PC-3 (cell line): ENCODE measurements at regions not wholly inside any gene's neighbourhood (a gene's known extent, or its start where the extent isn't known, plus 50 kb on each side); places are given as distances from the start of the nearest gene placed in this dataset.

Experiments used
- ATAC-seq: fragments of 200-7000 bp; cut with Tn5 transposase; 2 replicates; pipeline ENCODE4 v1.9.1; 2020; ENCODE audit warnings: mild to moderate bottlenecking, moderate library complexity
- BruUV-seq: library from RNA; stranded (reverse); fragments of 400-500 nt; replicated peaks from 2 replicates; lab custom pipeline; 2021; lab: Mats Ljungman, UMichigan
- CTCF ChIA-PET: fragments of 300-600 bp; sonication (Branson Sonifier 250); formaldehyde crosslinking; loops from one replicate; lab custom pipeline; 2022; ENCODE audit warnings: antibody characterized with exemption; lab: Charles Lee
- POLR2A ChIA-PET: fragments of 300-600 bp; sonication (Branson Sonifier 250); formaldehyde crosslinking; loops from one replicate; lab custom pipeline; 2022; ENCODE audit warnings: antibody characterized with exemption; ENCODE audit not compliant: unreplicated experiment; lab: Charles Lee
- DNase-seq: peaks from one replicate; pipeline ENCODE4 v3.0.0-alpha.2; 2015
- H2AFZ ChIP-seq: fragments of 300-600 bp; sonication (generic); 2 replicates; pipeline ENCODE4 v1.6.0; 2016; ENCODE audit warnings: antibody characterized with exemption, low read length
- H3F3A ChIP-seq: fragments of 300-600 bp; sonication (generic); one replicate; pipeline ENCODE4 v1.6.0; 2017; ENCODE audit warnings: antibody characterized with exemption, low read length, control low read depth, mild to moderate bottlenecking; ENCODE audit not compliant: unreplicated experiment
- H3K27ac ChIP-seq: fragments of 300-600 bp; sonication (generic); 2 replicates; pipeline ENCODE4 v1.5.1; 2016; ENCODE audit warnings: mild to moderate bottlenecking, low read length
- H3K27me3 ChIP-seq: fragments of 300-600 bp; sonication (generic); 2 replicates; pipeline ENCODE4 v1.6.1; 2016; ENCODE audit warnings: low read length, mixed read lengths
- H3K36me3 ChIP-seq: fragments of 300-600 bp; sonication (generic); 2 replicates; pipeline ENCODE4 v1.6.1; 2016; ENCODE audit warnings: low read depth, mixed run types, low read length, mixed read lengths
- H3K4me1 ChIP-seq: fragments of 300-600 bp; sonication (generic); 2 replicates; pipeline ENCODE4 v1.5.1; 2016; ENCODE audit warnings: low read length; ENCODE audit not compliant: insufficient read depth
- H3K4me2 ChIP-seq: fragments of 300-600 bp; sonication (generic); 2 replicates; pipeline ENCODE4 v1.6.0; 2016; ENCODE audit warnings: low read length
- H3K4me3 ChIP-seq: fragments of 300-600 bp; sonication (generic); 2 replicates; pipeline ENCODE4 v1.5.1; 2016; ENCODE audit warnings: mild to moderate bottlenecking, low read length, mixed read lengths
- H3K79me2 ChIP-seq: fragments of 300-600 bp; sonication (generic); 2 replicates; pipeline ENCODE4 v1.6.1; 2017; ENCODE audit warnings: low read length, mixed read lengths
- H3K9ac ChIP-seq: fragments of 300-600 bp; sonication (generic); 2 replicates; pipeline ENCODE4 v1.6.0; 2016; ENCODE audit warnings: mild to moderate bottlenecking, low read length
- H3K9me2 ChIP-seq: fragments of 300-600 bp; sonication (generic); replicated peaks from 2 replicates; pipeline ENCODE4 v1.6.1; 2016; ENCODE audit warnings: mixed run types, low read length, mixed read lengths
- H3K9me3 ChIP-seq: fragments of 300-600 bp; sonication (generic); 2 replicates; pipeline ENCODE4 v1.6.1; 2016; ENCODE audit warnings: low read length, mixed read lengths
- H4K20me1 ChIP-seq: fragments of 300-600 bp; sonication (generic); 2 replicates; pipeline ENCODE4 v1.6.1; 2016; ENCODE audit warnings: low read length, mixed read lengths
- EZH2 ChIP-seq: fragments of 300-600 bp; sonication (generic); IDR thresholded peaks from one replicate; pipeline ENCODE4 v1.6.1; 2017; ENCODE audit warnings: antibody characterized with exemption, mild to moderate bottlenecking, low read length; ENCODE audit not compliant: unreplicated experiment
- EZH2phosphoT487 ChIP-seq: fragments of 300-600 bp; sonication (generic); IDR thresholded peaks from 2 replicates; pipeline ENCODE4 v1.6.1; 2018; ENCODE audit warnings: mild to moderate bottlenecking, antibody characterized with exemption, low read length, borderline replicate concordance
- intact Hi-C: fragments of 100-400 bp; cut with micrococcal nuclease; formaldehyde crosslinking; loops from 2 replicates; pipeline ENCODE4 v1.9.0; 2023
- TF ChIP-seq, protein P1 (sequence below): fragments of 300-600 bp; sonication (generic); conservative IDR thresholded peaks from 2 replicates; pipeline ENCODE4 v1.5.1; 2017; ENCODE audit warnings: antibody characterized with exemption, low read depth, mild to moderate bottlenecking, low read length

DNA sequence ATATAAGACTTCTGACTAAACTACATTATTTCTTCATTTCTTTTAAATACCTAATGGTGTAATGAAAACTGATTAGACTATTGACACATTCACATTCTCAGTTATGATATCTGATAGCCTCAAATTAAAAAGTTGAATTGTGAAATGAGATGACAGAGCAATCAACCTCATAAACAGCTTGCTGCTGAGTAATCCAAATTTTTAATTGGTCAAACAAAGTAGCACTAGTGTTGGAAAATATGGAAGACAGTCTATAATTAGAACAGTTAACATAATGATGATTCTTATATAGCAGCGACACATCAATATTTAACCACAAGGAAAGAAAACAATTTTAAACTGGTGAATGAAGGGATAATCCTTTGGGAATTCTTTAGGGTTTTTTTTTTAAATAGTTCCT, 91.9 kb upstream of the LRP1B start:
- Histone ChIP-seq H3K9me2 (no peaks in the 10 kb centered on the region), H2AFZ (no peak overlapping the region), H4K20me1 (no peaks in the 10 kb centered on the region), H3K79me2 (no peaks in the 10 kb centered on the region), H3K9ac (no peak overlapping the region), H3K4me2 (no peak overlapping the region), H3K36me3 (no peaks in the 10 kb centered on the region), H3K4me1 (no peaks in the 10 kb centered on the region), H3K27ac (no peak overlapping the region), H3K9me3 (no peaks in the 10 kb centered on the region), H3F3A (no peaks in the 10 kb centered on the region), H3K4me3 (no peak overlapping the region), H3K27me3 (no peaks in the 10 kb centered on the region)
- ChIA-PET CTCF (no interaction called here), POLR2A (no interaction called here)
- ATAC-seq = no peak
- DNase-seq = no peak
- TF ChIP-seq EZH2 = no peak
- TF ChIP-seq EZH2phosphoT487 = no peak
- TF ChIP-seq, protein P1, sequence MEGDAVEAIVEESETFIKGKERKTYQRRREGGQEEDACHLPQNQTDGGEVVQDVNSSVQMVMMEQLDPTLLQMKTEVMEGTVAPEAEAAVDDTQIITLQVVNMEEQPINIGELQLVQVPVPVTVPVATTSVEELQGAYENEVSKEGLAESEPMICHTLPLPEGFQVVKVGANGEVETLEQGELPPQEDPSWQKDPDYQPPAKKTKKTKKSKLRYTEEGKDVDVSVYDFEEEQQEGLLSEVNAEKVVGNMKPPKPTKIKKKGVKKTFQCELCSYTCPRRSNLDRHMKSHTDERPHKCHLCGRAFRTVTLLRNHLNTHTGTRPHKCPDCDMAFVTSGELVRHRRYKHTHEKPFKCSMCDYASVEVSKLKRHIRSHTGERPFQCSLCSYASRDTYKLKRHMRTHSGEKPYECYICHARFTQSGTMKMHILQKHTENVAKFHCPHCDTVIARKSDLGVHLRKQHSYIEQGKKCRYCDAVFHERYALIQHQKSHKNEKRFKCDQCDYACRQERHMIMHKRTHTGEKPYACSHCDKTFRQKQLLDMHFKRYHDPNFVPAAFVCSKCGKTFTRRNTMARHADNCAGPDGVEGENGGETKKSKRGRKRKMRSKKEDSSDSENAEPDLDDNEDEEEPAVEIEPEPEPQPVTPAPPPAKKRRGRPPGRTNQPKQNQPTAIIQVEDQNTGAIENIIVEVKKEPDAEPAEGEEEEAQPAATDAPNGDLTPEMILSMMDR = no peak
- intact Hi-C loops = no loop called here
- BruUV-seq = no TSS peak

DNA sequence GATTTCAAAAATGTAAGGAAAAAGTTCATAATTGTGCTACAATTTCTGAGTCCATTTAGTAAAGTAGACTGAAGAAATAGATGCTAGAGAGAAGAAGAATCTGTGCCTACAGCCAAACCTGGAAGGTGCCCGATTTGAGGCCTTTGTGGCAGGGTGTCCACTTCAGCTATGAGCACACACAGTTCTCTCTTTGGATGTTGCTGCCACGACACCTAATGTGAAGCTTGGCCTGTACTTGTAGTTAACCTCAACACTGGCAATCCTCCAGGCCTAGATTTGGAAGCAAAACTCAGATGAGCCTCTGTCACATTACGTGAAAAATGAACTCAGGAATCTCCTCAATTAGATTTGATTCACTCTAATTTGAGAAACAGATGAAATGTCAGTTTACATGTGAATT, 90.1 kb upstream of the LRP1B start:
- Histone ChIP-seq H3K4me2 (no peak overlapping the region), H3K4me3 (no peak overlapping the region), H3K9me3 (no peaks in the 10 kb centered on the region), H3K27me3 (no peaks in the 10 kb centered on the region), H4K20me1 (no peaks in the 10 kb centered on the region), H3K9me2 (no peaks in the 10 kb centered on the region), H3K27ac (no peak overlapping the region), H3K9ac (no peak overlapping the region), H3K79me2 (no peaks in the 10 kb centered on the region), H2AFZ (no peak overlapping the region), H3K4me1 (no peaks in the 10 kb centered on the region), H3K36me3 (no peaks in the 10 kb centered on the region), H3F3A (no peaks in the 10 kb centered on the region)
- no TSS peak for BruUV-seq
- ATAC-seq = no peak
- ChIA-PET POLR2A (no interaction called here), CTCF (no interaction called here)
- intact Hi-C loops = no loop called here
- no peak for DNase-seq
- TF ChIP-seq, protein P1 = no peak
- no peak for TF ChIP-seq EZH2
- no peak for TF ChIP-seq EZH2phosphoT487

DNA sequence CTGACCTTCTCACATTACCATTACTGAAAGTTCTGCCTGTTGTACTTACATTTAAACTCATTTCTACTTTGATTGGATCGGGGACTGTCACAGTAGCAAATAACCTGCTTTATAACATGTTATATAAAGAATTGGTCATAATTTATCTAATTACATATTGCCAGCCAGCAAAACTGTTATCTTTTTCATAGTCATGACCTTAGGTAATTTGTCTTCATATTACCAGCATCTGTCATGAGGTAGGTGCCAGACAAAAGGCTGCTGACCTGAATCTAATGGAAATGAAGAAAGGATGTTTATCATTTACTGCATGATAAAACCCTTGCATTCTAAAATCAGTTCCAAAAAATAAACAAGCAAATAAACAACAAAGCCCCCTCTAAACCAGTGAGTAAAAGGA, 89.4 kb upstream of the LRP1B start:
- Histone ChIP-seq H3K4me1 (no peaks in the 10 kb centered on the region), H3K36me3 (no peaks in the 10 kb centered on the region)

More for the DNA sequence above, 89.4 kb upstream of the LRP1B start:
- H3K4me3 ChIP-seq = no peak overlapping the region
- H3K79me2 ChIP-seq = no peaks in the 10 kb centered on the region
- H3F3A ChIP-seq = no peaks in the 10 kb centered on the region
- H4K20me1 ChIP-seq = no peaks in the 10 kb centered on the region
- ATAC-seq (no peak), DNase-seq (no peak)
- H3K27ac ChIP-seq = no peak overlapping the region
- no peak overlapping the region for H3K9ac ChIP-seq
- H3K9me3 ChIP-seq = no peaks in the 10 kb centered on the region
- H3K4me2 ChIP-seq = no peak overlapping the region
- POLR2A ChIA-PET = no interaction called here
- intact Hi-C loops = no loop called here
- no TSS peak for BruUV-seq
- CTCF ChIA-PET = no interaction called here
- no peaks in the 10 kb centered on the region for H3K27me3 ChIP-seq
- TF ChIP-seq EZH2 (no peak), EZH2phosphoT487 (no peak)
- TF ChIP-seq, protein P1 = no peak
- H3K9me2 ChIP-seq = no peaks in the 10 kb centered on the region
- H2AFZ ChIP-seq = no peak overlapping the region
